Mucosa of descending colon (tissue), 3 donors: ENCODE measurements at regions not wholly inside any gene's neighbourhood (a gene's known extent, or its start where the extent isn't known, plus 50 kb on each side); places are given as distances from the start of the nearest gene placed in this dataset.

ENCODE experiments used
- ATAC-seq: fragments of 200-7000 bp; cut with Tn5 transposase; one replicate; pipeline ENCODE4 v1.9.1; 2020; ENCODE audit warnings: mild to moderate bottlenecking, moderate library complexity
- DNase-seq, 3 donors: peaks; one replicate each; pipeline ENCODE4 v3.0.0-alpha.2; 2020
- H3K36me3 ChIP-seq: fragments of 200-600 bp; one replicate; pipeline ENCODE4 v1.8.0; 2021; ENCODE audit warnings: low read depth, mild to moderate bottlenecking
- H3K4me1 ChIP-seq: fragments of 200-600 bp; one replicate; pipeline ENCODE4 v1.8.0; 2021; ENCODE audit warnings: low read depth, mild to moderate bottlenecking
- H3K4me3 ChIP-seq: fragments of 200-600 bp; one replicate; pipeline ENCODE4 v1.8.0; 2021; ENCODE audit warnings: mild to moderate bottlenecking
- H3K9me3 ChIP-seq: fragments of 200-600 bp; one replicate; pipeline ENCODE4 v1.8.0; 2021; ENCODE audit warnings: mild to moderate bottlenecking
- intact Hi-C, 2 donors: fragments of 100-400 bp; cut with DNase I in 1 of 2; cut with micrococcal nuclease in 1 of 2; formaldehyde crosslinking; loops; one replicate each; pipeline versions ENCODE4 v1.11.0 to v1.11.1; 2022; cut with DNase I, micrococcal nuclease
- TF ChIP-seq, protein P1 (sequence below): fragments of 200-600 bp; IDR thresholded peaks from one replicate; pipeline ENCODE4 v1.8.0; 2022; ENCODE audit warnings: antibody characterized with exemption, mild to moderate bottlenecking
- donor health status: DM: no; HTN: no; CAD: no; lungs with moderate emphysema.
- donor health status: DM: no; HTN: no; CAD: no.
- donor health status: DM: no; HTN: yes; CAD: no.

DNA sequence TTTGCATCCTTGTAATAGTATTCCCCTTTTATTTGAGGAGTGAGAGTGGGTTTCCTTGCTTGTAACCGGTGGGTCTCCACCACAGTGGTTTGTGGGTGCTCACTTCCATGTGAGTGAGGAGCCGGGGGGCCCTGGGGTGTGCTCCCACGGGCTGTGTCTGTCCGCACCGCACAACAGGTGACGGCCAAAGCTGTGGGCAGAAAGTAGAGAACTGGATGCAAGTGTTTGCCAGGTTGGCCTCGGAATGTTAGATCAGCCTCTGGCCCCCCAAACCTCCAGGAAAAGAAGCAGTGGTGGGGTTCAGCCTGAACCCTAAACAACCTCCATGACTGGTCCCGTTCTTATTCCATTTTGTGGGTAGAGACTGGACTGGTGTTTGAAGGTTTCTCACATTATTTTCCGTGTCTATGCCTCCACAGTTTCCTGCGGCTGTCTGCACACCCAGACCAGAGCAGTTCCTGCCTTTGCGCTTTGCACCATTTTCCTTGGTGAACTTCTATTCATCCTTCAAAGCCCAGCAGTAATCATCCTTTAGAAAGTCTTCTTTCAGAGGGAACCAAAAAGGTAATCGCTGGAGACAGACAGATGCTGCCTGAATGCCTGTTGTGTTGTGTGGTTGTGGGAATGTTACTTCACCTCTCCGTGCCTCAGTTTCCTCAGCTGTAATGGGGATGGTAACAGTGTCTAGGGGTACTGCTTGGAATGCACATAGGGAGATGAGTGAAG lies 77.2 kb downstream of the MYEOV start:
- Histone ChIP-seq H3K9me3 (no peaks in the 10 kb centered on the region), H3K36me3 (no peaks in the 10 kb centered on the region), H3K4me1 (peaks cover 22% of the 10 kb centered on the region), H3K4me3 (no peak overlapping the region)
- no peak for ATAC-seq
- intact Hi-C loops: no loop called here
- peak in 2 of 3 donors; percentile 1 to 25 for DNase-seq
- TF ChIP-seq, protein P1, sequence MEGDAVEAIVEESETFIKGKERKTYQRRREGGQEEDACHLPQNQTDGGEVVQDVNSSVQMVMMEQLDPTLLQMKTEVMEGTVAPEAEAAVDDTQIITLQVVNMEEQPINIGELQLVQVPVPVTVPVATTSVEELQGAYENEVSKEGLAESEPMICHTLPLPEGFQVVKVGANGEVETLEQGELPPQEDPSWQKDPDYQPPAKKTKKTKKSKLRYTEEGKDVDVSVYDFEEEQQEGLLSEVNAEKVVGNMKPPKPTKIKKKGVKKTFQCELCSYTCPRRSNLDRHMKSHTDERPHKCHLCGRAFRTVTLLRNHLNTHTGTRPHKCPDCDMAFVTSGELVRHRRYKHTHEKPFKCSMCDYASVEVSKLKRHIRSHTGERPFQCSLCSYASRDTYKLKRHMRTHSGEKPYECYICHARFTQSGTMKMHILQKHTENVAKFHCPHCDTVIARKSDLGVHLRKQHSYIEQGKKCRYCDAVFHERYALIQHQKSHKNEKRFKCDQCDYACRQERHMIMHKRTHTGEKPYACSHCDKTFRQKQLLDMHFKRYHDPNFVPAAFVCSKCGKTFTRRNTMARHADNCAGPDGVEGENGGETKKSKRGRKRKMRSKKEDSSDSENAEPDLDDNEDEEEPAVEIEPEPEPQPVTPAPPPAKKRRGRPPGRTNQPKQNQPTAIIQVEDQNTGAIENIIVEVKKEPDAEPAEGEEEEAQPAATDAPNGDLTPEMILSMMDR: no peak

DNA sequence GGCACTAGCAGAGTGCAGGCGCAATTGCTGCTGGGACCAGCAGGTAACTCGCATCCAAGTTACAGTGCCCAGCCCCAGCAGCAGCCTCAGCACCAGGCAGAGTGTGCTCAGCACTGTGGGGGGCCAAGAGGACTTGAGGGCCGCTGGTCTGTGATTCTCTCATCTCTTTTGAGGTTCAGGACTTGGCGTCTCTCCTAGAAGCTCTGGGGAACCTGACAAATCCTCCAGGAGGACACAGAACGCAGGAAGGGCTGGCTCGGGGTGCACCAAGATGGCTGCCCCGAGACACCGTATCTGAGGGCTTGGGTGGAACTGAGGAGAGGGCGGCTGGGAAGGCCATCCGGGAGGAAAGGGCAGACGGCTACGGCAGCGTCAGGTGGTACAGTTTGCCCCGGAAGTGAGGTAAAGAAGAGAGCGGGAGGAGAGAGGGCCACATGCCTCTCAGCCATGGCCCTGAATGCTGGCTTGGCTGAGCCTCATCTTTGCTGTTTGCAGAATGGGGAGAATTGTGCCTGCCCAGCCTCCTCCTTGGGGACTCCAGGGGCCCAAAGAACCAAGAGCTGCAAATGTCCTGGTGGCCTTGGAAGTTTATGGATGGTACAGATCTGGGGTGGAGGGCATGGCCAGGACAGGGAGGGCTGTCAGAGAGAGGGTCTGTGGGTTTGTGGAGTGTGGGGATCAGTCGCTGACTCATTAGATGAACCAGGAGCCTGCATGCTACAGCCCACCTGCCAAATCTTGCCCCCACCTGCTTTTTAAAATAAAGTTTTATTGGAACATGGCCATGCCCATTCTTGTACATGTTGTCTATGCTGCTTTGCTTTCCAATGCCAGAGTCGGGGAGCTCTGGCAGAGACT lies 78.0 kb downstream of the MYEOV start:
- H3K36me3 ChIP-seq: no peaks in the 10 kb centered on the region
- no peaks in the 10 kb centered on the region for H3K9me3 ChIP-seq
- peaks cover 27% of the 10 kb centered on the region for H3K4me1 ChIP-seq
- intact Hi-C loops: no loop called here
- no peak for ATAC-seq
- peak in 2 of 3 donors; percentile 1 to 9 for DNase-seq
- H3K4me3 ChIP-seq: no peak overlapping the region
- TF ChIP-seq, protein P1: no peak

DNA sequence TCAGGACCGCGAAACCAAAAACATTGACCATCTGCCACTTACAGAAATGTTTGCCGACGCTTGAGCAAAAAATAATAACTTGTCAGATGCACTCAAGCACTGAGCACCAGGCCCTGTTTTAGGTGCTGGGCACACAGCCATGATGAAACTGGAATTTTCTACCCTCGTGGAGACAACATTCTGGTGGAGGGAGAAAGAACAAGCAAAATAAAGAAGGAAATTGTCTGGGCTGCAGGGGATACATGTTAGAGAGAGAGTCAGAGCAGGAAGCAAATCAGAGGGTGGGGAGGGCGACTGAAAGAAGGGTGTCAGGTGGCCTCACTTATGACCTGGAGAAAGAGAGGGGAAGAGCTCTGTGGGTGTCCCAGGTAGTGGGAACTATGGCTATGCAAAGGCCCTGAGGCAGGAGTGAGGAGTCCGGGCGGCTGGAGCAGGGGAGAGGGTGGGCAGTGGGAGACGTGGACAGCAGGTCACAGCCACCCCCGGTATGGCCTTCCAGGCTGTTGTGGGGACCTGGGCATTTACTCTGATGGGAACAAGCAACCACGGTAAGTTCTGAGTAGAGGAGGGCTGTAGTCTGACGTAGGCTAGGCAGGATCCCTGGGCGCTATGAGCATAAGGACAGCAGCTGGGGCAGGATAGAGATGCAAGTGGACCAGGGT lies 78.8 kb downstream of the MYEOV start:
- peak in 1 of 3 donors; percentile 19 for DNase-seq
- TF ChIP-seq, protein P1: no peak
- no peak overlapping the region for H3K4me3 ChIP-seq
- peaks cover 27% of the 10 kb centered on the region for H3K4me1 ChIP-seq
- ATAC-seq: no peak
- H3K9me3 ChIP-seq: no peaks in the 10 kb centered on the region
- no peaks in the 10 kb centered on the region for H3K36me3 ChIP-seq
- intact Hi-C loops: no loop called here

DNA sequence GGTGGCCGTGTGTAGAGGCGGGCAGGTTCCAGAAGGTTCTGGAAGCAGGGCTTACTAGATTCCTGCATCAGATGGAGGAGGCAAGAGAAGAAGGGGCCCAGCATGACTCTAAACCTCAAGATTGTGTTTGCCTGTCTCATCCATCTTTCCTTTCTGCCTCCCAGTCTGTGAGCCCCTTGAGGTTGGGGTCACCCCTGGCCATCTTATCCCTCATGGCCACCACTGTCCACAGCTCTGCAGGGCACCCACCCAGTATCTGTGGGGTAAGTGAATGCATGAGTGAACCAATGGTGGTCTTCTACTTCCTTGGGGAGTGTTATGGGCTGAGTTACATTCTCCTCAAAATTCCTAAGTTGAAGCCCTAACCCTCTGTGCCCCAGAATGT lies 79.3 kb downstream of the MYEOV start:
- H3K4me3 ChIP-seq: no peak overlapping the region
- peaks cover 27% of the 10 kb centered on the region for H3K4me1 ChIP-seq
- no peaks in the 10 kb centered on the region for H3K36me3 ChIP-seq
- no peaks in the 10 kb centered on the region for H3K9me3 ChIP-seq
- ATAC-seq (no peak), DNase-seq (no peak)
- TF ChIP-seq, protein P1: no peak
- intact Hi-C loops: no loop called here

DNA sequence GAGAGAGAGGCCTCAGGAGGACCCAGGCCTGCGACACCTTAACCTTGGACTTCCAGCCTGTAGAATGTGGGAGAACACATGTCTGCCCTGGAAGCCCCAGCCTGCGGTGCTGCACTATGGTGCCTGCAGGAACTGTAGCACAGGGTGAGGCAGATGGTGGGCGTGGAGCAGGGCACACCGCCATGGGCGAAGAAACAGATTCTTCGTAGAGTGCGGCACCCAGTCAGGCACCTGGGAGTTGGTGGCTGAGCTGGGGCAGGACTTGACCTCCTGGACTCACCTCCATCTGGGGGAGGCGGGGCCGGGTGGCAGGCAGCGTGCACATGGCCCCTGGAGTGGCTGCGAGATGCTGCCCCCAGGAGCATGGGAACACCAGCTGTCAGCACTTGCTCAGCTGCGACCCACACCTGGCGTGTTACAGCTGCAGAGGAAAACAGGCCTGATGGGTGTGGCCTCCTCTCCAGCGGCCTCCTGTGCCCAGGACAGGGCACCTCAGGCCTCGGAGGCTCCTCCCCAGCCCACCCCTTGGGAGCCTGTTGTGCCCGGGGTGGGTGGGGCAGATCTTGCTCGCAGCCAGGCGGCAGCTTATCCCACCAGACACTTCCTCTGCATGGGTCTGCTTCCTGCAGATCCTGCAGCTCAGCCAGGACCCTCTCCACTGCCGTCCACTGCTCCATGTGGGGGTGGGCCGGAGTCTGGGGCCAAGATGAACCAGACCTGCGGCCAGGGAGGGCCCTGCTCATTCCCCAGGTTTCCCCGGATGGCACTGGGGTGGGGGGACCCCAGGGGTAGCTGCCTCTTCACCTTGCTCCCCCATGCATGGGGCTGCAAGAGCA lies 80.4 kb downstream of the MYEOV start:
- TF ChIP-seq, protein P1: no peak
- DNase-seq: peak; percentile 73 to 86 (median 81)
- peak; percentile 76 for ATAC-seq
- H3K9me3 ChIP-seq: no peaks in the 10 kb centered on the region
- H3K36me3 ChIP-seq: no peaks in the 10 kb centered on the region
- H3K4me1 ChIP-seq: peaks cover 27% of the 10 kb centered on the region
- H3K4me3 ChIP-seq: no peak overlapping the region
- intact Hi-C loops: no loop called here
